Stimulated activated CD8-positive, alpha-beta memory T cell treated with anti-CD3 and anti-CD28 coated beads, Interleukin-4, amount 100 ng/mL, for 4 hours (primary cell): ENCODE measurements at regions not wholly inside any gene's neighbourhood (a gene's known extent, or its start where the extent isn't known, plus 50 kb on each side); places are given as distances from the start of the nearest gene placed in this dataset.
"Not testable (repeated sequence)": the region's sequence is repeated elsewhere in the genome, so short reads cannot be mapped to it uniquely, and the experiment has no call there.

Experiments
- DNase-seq, 2 donors: peaks; one replicate each; pipeline ENCODE4 v3.0.0-alpha.2; 2020; ENCODE audit warnings: low read depth in 2 of 2, low spot score in 1 of 2

DNA sequence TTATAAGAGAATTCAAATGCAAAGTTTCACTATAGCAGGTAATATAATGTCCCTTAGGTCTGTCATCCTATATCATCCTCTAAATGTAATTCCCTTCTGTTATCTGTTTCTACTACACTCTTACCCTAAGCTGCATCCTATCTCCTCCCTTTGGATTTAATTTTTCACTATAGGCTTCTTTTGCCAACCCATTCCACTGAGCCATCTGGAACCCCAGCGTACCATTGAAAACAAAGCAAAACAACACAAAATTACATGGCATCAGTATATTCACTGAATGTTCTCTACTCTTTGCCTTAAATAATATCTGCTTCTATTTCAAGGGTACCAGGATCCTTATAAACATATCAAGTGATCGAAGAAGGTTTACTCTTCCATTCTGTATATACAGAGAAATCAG is 1530.2 kb upstream of the LRRTM3 start:
- DNase-seq: no peak

GRCh38 chr10:65396997-65397396 is 1528.8 kb upstream of the LRRTM3 start:
- DNase-seq: no peak

- no peak for DNase-seq
Measured at GRCh38 chr10:65408401-65408800, 1517.4 kb upstream of the LRRTM3 start.

- no peak for DNase-seq
Measured at GRCh38 chr10:65413001-65413400, 1512.8 kb upstream of the LRRTM3 start.

DNA sequence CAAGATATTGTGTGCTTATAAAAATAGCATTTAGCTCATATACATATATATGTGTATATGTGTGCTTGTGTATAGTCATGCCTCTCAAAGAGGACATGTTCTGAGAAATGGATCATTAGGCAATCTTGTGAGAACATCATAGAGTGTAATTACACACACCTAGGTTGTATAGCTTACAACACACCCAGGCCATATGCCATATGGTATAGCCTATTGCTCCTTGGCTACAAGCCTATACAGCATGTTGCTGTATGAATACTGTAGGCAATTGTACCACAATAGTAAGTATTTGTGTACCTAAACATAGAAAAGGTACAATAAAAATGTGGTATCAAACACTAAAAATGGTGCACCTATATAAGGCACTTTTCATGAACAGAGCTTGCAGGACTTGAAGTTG is 1510.5 kb upstream of the LRRTM3 start:
- no peak for DNase-seq

- DNase-seq: no peak
Measured at GRCh38 chr10:65416094-65416493, 1509.7 kb upstream of the LRRTM3 start.

DNA sequence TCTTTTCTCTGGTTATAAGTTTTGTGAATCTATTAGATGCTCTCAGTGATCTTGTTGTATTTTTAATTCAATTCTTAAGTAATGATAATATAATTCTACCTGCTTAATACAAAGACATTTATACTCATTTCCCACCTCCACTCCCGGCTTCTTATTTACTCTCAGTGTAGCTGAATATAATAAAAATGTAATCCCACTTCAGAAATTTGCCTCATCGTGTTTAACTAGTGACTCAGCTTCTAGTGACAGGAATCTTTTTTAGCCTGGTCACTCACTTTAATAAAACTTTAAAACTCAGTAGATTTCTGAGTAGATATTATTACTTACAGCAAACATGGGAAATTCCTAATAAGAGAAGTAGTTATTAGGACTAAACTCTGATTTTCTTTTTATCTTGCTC is 1506.2 kb upstream of the LRRTM3 start:
- DNase-seq: no peak

- no peak for DNase-seq
Measured at GRCh38 chr10:65423043-65423442, 1502.8 kb upstream of the LRRTM3 start.

DNA sequence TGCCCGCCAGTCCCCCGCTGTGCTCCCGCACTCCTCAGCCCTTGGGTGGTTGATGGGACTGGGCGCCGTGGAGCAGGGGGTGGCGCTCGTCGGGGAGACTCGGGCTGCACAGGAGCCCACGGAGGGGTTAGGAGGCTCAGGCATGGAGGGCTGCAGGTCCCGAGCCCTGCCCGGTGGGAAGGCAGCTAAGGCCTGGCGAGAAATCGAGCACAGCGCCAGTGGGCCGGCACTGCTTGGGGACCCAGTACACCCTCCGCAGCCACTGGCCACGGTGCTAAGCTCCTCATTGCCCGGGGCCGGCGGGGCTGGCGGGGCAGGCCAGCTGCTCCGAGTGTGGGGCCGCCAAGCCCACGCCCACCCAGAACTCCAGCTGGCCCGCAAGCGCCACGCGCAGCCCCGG is 1496.5 kb upstream of the LRRTM3 start:
- not testable (repeated sequence) for DNase-seq

DNA sequence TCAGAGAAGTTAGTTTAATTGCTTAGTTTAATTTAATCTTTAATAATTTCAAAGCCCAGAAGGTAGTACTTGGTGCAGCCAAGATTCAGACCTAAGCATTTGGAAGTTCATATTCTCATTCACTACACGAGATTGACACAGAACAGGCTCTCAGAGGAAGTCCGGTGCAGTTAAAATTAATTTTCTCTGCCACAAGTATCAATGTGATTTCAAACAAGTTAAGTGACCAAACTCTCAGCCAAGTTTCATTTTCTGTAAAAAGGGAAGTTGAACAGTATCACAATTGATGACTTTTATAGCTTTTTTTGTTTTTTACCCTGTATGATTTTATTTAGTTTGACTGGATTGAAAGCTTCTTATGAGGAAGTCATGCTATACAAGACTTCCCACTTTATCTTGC is 1494.9 kb upstream of the LRRTM3 start:
- DNase-seq: no peak

- no peak for DNase-seq
Measured at GRCh38 chr10:65470986-65471385, 1454.8 kb upstream of the LRRTM3 start.

- no peak for DNase-seq
Measured at GRCh38 chr10:65482848-65483247, 1443.0 kb upstream of the LRRTM3 start.

GRCh38 chr10:65491799-65492198 is 1434.0 kb upstream of the LRRTM3 start:
- no peak for DNase-seq

DNA sequence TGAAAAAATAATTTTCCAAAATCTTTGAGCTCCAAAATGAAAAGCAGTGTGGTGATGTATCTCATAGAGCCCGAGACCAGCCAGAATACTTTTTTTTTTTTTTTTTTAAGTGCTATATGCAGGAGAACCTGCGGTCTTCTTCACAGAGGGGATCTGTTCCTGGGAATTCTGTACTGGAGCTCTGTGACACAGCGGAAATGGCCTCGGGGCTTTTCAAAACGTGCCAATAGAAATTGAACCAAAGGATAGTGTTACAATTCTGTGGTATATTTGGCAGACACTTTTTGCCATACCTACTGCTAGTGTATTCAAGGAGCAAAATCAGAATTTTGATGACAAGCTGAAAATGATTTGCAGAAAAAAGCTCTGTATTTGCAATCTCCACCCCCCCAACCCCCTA is 1429.3 kb upstream of the LRRTM3 start:
- DNase-seq: no peak

GRCh38 chr10:65497837-65498236 is 1428.0 kb upstream of the LRRTM3 start:
- DNase-seq: no peak

- DNase-seq: no peak
Measured at GRCh38 chr10:65500716-65501115, 1425.1 kb upstream of the LRRTM3 start.

- no peak for DNase-seq
Measured at GRCh38 chr10:65501259-65501658, 1424.6 kb upstream of the LRRTM3 start.

DNA sequence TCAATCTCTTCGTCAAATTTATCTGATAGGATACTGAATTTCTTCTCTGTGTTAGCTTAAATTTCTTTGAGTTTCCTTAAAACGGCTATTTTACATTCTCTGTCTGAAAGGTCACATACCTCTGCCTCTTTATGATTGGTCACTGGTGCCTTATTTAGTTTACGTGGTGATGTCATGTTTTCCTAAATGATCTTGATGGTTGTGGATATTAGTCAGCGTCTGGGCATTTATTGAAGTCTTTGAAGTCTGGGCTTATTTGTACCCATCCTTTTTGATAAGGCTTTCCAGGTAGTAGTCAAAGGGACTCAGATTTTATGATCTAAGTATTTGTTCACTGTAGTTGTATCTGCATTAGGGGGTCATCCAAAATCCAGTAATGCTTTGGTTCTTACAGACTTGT is 1407.5 kb upstream of the LRRTM3 start:
- no peak for DNase-seq

GRCh38 chr10:65528986-65529385 is 1396.8 kb upstream of the LRRTM3 start:
- DNase-seq: no peak

GRCh38 chr10:65531545-65531944 is 1394.3 kb upstream of the LRRTM3 start:
- no peak for DNase-seq

- DNase-seq: no peak
Measured at GRCh38 chr10:65534771-65535170, 1391.1 kb upstream of the LRRTM3 start.

DNA sequence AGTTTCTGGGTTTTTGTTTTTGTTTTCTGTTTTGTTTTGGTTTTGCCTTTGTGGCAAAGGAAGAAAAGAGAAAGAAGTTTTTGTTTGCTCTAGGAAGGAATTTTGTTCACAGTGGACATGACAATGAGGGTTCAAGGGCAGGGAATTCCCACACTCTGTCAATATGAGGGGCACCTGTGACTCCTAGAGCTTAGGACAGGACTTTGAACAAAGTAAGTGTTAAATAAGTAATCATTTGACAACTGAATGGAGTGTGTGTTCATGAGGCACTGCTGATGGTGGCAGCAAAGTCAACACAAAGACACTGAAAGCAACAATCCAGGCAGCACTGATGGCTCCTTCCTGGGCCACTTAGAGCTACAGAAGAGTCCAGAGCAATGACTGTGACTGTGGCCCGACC is 1381.1 kb upstream of the LRRTM3 start:
- no peak for DNase-seq

- DNase-seq: no peak
Measured at GRCh38 chr10:65548001-65548400, 1377.8 kb upstream of the LRRTM3 start.

GRCh38 chr10:65550761-65551160 is 1375.1 kb upstream of the LRRTM3 start:
- DNase-seq: no peak
